ENCODE measurements at regions not wholly inside any gene's neighbourhood (a gene's known extent, or its start where the extent isn't known, plus 50 kb on each side); places are given as distances from the start of the nearest gene placed in this dataset.
"Not testable (repeated sequence)": the region's sequence is repeated elsewhere in the genome, so short reads cannot be mapped to it uniquely, and the experiment has no call there.

DNA sequence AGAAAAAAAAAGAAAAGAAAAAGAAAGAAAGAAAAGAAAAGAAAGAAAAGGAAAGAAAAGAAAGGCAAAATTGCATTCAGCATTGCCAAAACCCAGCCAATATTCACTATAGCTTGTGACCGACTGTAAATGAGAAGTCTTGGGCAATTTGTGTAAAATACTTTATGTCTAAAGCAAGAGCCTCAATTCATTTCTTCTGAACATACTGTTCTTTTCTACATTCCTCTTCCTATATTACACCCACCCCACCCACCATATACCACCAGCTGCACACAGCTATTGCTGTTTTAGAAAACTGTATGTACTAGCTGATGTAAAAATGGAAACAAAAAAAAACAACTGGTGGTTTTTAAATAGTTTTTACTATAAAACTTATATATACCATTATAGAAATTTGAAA, 156.9 kb upstream of the TTC29 start:
- DNase-seq (ENCODE audit: low read depth in 3 of 3), result no peak

DNA sequence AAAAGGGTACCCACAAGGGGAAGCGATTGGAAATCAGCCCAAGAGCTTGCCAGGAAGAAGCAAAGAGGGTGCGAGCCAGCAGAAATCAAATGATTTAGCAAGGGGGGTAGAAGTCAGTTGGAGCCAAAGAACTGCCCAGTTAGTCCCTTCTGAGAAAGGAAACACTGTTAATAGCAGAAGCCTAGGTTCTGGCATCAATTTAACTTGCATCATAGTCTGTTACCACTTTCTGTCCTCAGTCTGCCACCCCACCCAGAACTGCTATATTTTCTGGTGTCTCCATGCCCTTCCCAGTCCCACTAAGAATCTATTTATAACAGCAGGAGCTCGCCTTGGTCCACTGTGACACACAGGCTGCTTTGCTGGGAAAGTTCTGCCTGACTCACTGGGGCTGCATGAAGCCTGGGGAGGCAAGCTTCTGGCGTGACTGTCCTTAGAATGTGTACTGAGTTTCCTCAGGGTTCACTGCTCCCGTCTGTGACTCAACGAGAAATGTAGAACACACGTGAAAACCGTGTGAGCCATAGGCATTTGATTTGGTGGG, 157.8 kb upstream of the TTC29 start:
- no peak for DNase-seq (ENCODE audit: low read depth in 3 of 3)

DNA sequence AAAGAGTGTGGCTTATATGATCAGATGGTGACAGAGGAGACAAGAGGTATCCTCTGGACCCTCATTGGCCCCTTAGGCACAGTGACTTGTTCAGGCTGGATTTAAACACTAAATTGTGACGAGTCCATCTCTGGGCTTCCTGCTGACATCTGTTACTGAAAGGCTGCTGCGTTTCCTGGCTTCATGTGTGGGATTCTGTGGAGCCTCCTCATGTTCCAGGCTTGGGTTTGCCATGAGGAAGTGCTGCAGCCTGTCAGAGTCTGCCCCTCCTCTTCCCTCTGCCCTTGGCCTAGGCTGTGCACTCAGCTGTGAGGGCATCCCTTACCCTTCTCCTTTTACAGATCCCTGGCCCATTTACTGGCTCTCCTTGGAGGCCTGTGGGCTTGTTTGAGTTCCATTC, 159.1 kb upstream of the TTC29 start:
- DNase-seq (ENCODE audit: low read depth in 3 of 3), result no peak

DNA sequence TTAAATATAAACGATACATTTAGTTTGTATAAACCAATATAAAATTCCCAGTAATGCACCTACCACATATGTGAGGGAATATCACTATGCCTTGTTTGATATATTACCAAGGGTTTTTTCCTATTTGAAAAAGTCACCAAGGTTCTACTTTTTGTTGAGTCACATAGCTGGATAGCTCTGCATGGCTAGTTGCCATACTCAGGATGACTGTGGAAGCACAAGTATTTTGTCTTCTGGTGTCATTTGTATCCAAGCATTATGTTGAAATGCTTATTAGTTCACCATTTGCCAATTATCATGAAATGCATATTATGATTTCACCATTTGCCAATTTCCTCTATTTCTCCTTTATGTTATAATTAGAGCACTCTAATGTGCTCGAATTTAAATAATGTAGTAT, 162.7 kb upstream of the TTC29 start:
- no peak for DNase-seq (ENCODE audit: low read depth in 3 of 3)

DNA sequence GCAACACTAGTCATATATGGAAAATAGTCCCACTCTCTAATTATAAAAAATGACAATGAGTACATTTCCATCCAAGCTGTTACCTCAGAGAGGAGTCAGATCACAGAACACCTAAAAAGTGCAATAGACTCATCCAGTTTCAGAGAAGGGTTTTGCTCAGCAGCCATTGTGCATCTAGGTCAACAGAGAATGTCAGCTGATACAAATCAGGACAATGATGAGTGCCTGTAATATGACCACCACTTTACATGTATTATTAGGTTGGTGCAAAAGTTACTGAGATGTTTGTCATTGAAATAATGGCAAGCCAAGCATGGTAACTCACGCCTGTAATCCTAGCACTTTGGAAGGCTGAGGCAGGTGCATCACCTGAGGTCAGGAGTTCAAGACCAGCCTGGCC, 164.1 kb upstream of the TTC29 start:
- no peak for DNase-seq (ENCODE audit: low read depth in 3 of 3)

DNA sequence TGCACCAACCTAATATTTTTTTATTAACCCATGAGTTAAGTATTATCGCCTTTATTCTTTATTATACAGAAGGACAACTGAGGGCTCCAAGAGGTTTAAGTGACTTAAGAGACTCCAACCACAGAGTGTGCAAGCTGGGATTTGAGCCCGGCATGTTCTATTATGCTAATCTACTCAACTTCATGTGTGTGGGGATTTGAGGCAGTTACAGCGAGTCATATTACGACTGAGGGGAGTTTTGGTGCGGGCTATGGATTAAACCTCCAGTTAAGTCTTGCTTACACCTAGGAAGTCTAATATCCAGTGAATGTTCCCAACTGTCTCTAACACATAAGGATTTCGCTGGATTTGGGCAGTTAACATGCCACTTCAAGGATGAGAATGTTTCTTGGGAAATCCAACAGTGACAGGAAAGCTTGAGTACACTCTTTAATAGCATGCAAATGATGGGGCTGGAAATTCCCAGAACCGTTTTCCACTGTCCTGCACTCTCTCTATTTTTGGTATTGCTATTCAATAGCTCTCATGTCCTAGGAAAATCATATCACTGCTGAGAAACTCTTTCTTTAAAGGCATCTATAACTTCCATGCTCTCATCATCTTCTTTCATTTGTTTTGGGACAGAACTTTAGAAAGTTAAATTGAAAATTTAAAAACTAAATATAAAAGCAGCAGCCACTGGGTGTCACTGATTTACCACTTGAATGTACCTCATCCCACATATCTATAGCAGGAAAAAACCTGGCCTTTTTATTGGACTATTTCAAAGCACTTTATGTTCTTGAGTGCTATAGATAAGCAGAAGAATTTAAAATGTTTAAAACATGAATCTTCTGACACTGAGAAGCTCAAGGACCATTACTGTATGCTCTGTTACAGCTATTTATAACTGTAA, 165.1 kb upstream of the TTC29 start:
- no peak for DNase-seq (ENCODE audit: low read depth in 3 of 3)

DNA sequence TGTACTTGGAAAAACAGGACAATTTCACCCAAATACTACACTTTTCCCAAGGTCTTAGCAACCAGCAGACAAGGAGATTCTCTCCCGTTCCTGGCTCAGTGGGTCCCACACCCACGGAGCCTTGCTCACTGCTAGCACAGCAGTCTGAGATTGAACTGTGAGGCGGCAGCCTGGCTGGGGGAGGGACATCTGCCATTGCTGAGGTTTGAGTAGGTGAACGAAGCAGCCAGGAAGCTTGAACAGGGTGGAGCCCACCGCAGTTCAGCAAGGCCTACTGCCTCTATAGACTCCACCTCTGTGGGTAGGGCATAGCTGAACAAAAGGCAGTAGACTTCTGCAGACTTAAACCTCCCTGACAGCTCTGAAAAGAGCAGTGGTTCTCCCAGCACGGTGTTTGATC, 166.5 kb upstream of the TTC29 start:
- DNase-seq (ENCODE audit: low read depth in 3 of 3), result not testable (repeated sequence)

DNA sequence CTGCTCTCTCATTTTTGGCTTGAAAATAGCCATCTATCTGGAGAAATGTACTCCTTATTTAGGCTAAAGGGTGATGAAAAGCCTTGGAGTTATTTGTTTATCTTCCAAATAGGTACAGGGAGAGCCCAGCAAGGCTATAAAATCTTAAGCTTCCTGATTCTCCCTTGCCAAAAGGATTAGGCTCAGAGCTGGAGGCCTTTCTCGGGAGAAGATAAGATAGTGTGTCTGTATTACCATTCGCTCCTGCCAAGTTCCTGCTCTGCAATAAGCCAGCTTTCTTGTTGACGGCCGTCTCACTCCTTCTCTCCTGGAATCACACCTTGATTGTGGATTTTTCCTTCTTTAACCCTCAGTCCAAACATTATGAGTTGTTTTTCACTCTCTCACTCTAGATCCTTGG, 171.8 kb upstream of the TTC29 start:
- DNase-seq (ENCODE audit: low read depth in 3 of 3), result no peak

DNA sequence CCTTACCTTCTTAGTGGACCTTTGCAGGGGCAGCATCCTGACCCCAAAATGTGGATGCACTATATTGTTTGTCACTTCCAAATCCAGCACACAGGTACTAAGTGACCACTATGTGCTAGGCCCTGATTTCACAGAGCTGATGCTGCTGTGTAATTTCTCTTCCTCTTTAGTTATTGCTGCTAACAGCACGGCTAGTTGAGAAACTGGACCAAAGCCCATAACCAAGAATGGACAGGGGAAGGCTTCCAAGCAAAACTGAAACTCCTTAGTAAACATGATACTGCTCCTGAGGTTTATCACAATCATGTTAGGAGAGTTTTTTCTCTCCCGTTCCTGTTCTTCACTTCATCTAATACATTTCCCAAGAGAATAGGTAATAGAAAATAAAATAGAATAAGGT, 172.9 kb upstream of the TTC29 start:
- DNase-seq (ENCODE audit: low read depth in 3 of 3), result no peak

DNA sequence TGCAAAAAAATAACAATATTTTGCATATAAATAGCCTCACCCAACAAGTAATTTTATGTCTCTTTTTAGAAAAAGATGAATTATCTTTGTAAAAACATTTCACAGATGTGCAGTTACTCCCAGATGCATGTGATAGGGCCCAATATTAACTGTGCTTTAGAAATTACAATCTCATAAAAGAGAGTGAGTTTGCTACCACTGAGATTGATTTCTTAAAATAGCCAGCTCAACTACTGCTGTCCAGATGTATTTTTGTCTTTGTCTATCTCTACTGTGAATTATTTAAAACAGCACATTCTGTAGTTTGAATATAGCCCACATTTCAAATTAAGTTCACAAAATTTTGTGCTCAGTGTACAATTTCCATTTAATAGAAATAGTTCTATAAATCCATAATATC, 177.0 kb upstream of the TTC29 start:
- no peak for DNase-seq (ENCODE audit: low read depth in 3 of 3)

DNA sequence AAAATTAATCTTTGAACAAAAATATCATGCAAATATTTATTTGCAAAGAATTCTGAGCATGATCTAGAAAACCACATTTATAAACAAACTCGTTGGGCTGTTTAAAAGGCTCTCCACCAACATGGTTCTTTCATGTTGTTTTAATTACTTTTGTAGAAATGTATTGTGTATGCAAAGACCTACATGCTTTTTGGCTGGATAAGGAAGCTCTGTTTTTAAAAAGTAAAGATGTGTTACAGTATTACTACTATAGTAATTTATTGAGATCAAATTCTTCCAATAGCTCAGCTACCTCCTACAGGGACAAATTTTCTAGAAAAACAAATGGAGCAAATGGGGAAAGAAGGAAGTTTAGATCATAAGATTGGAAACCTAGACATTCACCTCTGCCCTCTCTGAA, 177.5 kb upstream of the TTC29 start:
- no peak for DNase-seq (ENCODE audit: low read depth in 3 of 3)

DNA sequence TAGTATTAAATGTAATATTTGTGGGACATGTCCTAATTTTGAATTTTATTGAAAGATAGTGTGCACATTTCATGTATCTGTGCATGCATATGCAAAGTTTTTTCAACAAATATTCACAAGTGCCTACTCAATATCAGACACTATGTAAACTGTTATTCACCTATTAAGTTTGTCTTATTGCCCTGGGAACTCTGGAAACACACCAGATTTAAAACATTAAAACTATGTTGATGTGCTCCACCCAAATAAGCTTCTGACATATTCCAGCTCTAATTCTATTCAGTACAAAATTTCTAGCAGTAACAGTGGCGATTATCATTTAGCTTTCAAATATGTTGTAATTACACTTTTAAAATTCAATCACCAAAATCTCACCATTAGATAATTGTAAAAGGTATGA, 183.1 kb upstream of the TTC29 start:
- DNase-seq (ENCODE audit: low read depth in 3 of 3), result no peak

DNA sequence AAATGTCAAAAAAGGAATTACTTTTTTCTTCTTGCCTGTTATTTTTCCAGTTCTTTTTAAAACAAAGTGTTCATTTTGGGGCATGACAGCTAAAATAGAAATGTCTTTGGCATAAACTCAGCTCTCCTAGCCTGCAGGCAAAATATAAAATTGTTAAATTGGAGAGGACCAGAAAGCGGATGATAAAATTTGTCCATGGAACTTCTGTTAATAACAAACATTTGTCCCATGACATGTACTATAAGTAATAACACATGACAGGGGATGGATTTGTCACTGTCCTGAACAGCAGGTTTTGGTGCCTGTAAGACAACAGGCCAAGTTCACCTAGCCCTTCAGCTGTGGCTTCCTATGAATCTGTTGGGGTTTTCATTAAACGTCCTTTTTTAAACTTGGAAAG, 184.0 kb upstream of the TTC29 start:
- no peak for DNase-seq (ENCODE audit: low read depth in 3 of 3)

DNA sequence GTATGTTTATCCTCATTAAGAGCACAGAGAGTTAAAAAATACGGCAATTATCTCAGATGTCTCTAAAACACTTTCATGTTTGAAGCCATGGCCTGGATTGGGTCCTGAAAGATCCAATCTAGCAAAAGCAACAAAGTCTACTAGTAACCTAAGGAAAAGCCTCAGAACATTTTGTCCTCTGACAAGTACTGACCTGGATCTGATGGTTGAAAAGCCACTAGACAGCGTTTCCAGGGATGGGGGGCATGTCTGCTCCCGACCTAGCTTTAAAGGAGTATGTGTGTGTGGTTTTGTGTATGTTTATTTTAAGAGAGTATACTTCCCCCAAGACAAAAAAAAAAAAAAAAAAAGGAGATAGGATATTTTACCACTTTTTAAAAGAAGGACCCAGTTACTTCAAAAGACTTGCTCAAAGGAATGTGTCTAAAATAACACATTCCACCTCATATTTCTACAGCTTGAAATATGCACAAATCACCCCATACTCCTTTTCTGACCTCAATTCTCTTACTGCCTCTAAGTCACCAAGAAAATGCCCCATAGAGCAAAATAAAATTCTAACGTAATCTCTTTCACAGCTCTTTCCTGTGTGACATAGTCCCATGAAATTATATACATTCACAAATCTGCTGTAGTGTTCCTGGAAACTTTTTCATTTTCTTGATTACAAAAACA, 189.0 kb upstream of the TTC29 start:
- DNase-seq (ENCODE audit: low read depth in 3 of 3), result no peak

DNA sequence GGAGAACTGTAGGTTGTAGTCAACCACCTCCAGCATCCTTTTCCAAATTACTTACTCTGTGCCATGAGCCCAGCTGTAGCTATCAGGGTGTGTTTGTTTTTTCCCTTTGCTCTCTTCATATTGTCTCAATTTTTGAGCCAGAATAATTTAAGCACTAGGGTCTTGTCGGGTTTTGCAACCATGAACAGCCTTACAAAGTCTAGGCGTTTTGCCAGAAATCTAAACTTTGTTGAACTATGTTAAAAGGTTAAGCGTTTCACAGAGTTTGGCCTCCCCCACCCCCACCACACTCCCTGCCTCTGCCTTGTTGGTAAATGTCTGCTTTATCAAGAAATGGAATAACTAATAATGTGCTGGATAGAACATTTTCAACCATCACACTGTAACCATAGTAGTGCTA, 190.6 kb upstream of the TTC29 start:
- DNase-seq (ENCODE audit: low read depth in 3 of 3), result no peak

DNA sequence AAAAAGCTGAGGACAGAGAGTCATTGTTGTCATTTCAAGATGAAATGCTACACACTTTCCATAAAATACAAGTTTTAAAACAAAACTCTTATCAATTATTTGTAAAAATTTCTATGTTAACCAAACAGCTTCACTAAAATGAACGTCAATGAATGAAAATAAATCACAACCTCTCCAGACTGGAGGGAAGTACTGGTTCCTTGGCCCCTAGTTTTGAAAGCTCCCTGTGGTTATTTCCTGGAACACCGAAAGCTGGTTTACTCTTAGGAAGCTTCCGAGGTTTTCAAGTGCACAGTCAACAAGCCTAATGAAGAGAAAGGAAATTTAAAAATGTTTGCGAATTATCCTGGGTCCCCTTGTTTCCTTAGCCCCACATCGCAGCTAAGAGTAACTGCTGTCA, 191.1 kb upstream of the TTC29 start:
- no peak for DNase-seq (ENCODE audit: low read depth in 3 of 3)

DNA sequence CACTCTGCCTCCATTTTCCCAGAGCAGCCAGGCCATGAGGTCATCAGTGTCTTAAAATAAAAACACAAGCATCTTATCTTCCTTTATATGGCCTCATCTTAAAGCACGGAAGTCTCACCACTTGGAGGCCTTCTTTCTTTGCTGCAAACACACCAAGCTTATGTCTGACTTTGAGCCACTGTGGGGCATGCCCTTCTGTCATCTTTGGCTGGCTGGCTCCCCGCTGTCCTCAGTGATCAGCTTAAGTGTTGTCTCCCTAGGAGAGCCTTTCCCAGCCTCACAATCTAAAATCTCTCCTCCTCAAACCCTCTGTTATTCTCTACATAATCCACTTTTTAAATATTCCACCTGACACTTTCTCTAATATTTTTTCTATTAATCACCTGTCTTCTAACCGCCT, 191.6 kb upstream of the TTC29 start:
- no peak for DNase-seq (ENCODE audit: low read depth in 3 of 3)

DNA sequence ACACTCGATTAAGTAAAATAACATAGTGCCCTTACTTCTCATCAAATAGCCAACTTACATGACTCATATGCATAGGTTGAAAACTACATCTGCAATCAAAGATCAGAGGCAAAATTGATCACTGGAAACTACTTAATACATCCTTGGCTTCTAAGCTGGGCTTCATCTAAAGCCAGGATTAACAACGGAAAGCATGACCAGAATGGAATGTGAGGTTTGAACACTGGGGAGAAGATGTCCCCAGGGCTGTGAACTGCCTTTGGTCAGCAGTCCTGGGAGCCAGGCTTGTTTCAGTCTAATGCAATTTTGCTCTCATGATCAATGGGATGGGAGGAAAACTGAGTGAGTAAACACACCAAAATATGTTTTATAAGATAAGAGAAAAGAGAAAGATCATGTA, 192.5 kb upstream of the TTC29 start:
- DNase-seq (ENCODE audit: low read depth in 3 of 3), result no peak

DNA sequence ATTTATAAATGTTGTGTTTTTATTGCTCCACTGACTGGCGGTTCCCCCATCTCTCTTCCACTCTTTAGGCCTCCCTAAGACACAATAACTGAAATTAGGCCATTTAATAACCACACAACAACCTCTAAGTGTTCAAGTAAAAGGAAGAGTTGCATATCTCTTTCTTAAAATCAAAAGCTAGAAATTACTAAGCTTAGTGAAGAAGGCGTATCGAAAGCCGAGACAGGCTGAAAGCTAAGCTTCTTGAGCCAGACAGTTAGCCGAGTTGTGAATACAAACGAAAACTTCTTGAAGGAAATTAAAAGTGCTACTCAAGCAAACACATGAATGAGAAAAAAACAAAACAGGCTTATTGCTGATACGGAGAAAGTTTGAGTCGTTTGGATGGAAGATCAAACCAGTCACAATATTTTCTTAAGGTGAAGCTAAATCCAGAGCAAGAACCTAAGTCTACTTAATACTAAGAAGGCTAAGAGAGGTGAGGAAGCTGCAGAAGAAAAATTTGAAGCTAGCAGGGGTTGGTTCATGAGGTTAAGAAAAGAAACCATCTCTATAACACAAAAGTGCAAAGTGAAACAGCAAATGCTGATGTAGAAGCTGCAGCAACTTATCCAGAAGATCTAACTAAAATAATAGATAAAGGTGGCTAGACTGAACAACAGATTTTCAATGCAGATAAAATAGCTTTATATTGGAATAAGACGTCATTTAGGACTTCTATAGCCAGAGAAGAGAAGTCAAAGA, 194.0 kb upstream of the TTC29 start:
- no peak for DNase-seq (ENCODE audit: low read depth in 3 of 3)

DNA sequence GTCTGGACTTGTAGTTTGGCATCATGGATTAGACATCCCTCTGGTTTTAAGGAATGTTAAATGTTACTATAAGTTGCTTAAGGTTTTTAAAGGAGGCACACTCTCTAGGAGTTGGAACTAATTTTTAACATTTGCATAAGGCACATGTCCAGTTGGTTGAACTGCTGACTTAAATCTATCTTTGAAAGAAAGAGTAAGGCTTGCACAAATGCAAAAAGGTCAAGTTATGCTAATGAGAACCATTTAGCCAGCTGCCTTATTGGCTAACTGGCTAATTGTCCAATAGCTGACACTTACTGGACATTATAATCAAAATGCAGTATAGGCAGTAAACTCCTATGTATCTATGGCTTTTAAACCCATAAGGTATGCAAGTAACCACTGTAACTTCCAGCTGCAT, 206.1 kb upstream of the TTC29 start:
- DNase-seq (ENCODE audit: low read depth in 3 of 3), result no peak

DNA sequence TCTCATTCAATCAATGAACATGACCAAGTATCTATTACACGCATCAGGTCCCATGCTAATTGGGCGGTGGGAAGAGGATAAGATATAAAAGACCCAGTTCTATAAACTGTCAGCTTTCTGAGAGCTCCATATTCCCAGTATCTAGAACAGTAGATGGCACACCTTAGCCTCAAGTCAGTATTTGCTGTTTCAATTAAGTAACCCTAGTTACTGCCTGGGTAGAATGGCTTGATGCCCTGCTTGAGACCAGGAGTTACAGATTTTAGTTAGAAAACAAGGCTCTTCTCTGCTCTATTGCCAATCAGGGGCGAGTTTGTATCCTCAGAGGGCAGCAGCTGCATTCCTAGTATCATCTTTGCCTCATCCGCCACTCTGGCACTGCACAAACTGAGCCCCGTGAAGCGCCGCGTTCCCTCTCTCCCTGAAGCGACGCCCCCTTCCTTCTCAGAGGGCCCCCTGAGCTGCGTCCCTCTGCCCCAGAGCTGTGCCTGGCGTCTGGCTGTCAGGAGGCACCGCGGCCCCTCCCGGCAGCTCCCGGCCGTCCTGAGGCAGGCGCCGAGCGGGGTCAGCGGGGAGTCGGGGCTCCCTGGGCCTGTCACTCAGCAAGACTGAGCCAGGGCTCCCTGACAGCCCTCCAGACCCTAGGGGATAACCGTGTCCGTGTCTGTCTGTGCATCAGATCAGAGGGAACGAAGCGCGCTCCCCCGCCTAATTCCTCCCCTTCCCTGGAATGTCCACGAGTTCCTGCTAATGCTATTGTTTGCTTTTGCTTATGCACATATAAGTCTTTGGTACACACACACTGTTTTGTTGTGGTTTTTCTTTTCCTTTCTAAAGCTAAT, 212.4 kb upstream of the TTC29 start:
- no peak for DNase-seq (ENCODE audit: low read depth in 3 of 3)
